CD14-positive monocyte (primary cell): ENCODE measurements at regions not wholly inside any gene's neighbourhood (a gene's known extent, or its start where the extent isn't known, plus 50 kb on each side); places are given as distances from the start of the nearest gene placed in this dataset.

Experiments
- DNase-seq, 3 donors: peaks; one replicate each; pipeline ENCODE4 v3.0.0-alpha.2; 2011 to 2022
- H2AFZ ChIP-seq: 2 replicates; pipeline ENCODE4 v1.6.0; 2012; ENCODE audit warnings: mild to moderate bottlenecking, low read depth, low read length, inconsistent platforms; ENCODE audit not compliant: insufficient read depth, poor library complexity, severe bottlenecking
- H3K27ac ChIP-seq, 2 donors: 1 replicate in 1 of 2; 2 replicates in 1 of 2; pipeline ENCODE4 v1.5.1; 2012 to 2013; ENCODE audit warnings: low read length in 2 of 2, control low read depth in 1 of 2, inconsistent platforms in 1 of 2, low read depth in 1 of 2, mild to moderate bottlenecking in 1 of 2
- H3K27me3 ChIP-seq, 2 donors: one replicate each; pipeline versions ENCODE4 v1.6.0 to v1.6.1; 2011 to 2013; ENCODE audit warnings: low read length in 2 of 2; ENCODE audit not compliant: control insufficient read depth in 2 of 2, insufficient read depth in 2 of 2
- H3K36me3 ChIP-seq, 2 donors: replicated peaks in 1 of 2; 1 replicate in 1 of 2; 2 replicates in 1 of 2; pipeline versions ENCODE4 v1.5.1 to v1.6.1; 2012 to 2013; ENCODE audit warnings: low read length in 2 of 2, control low read depth in 1 of 2, inconsistent platforms in 1 of 2, mild to moderate bottlenecking in 1 of 2; ENCODE audit not compliant: insufficient read depth in 2 of 2, control insufficient read depth in 1 of 2
- H3K4me1 ChIP-seq, 2 donors: 1 replicate in 1 of 2; 2 replicates in 1 of 2; pipeline versions ENCODE4 v1.5.1 to v1.6.1; 2012 to 2013; ENCODE audit warnings: low read length in 2 of 2, control low read depth in 1 of 2, inconsistent platforms in 1 of 2, mild to moderate bottlenecking in 1 of 2, moderate library complexity in 1 of 2; ENCODE audit not compliant: insufficient read depth in 2 of 2, control insufficient read depth in 1 of 2
- H3K4me2 ChIP-seq: replicated peaks from 2 replicates; pipeline ENCODE3; 2012; ENCODE audit warnings: low read length, moderate library complexity, mild to moderate bottlenecking; ENCODE audit not compliant: poor library complexity, severe bottlenecking; ENCODE audit errors: extremely low read depth
- H3K4me3 ChIP-seq, 3 experiments: fragments of 200-600 bp in 1 of 3; sonication (generic) in 1 of 3; replicated peaks in 1 of 3; 1 replicate in 2 of 3; 2 replicates in 1 of 3; pipeline ENCODE4 v1.5.1; 2011 to 2013; ENCODE audit warnings: low read length in 3 of 3, mild to moderate bottlenecking in 3 of 3, control low read depth in 2 of 3, low read depth in 2 of 3, inconsistent platforms in 1 of 3, moderate library complexity in 1 of 3
- H3K79me2 ChIP-seq: 2 replicates; pipeline ENCODE4 v1.6.0; 2012; ENCODE audit warnings: mild to moderate bottlenecking, control low read depth, inconsistent platforms, low read length, moderate library complexity; ENCODE audit not compliant: insufficient read depth
- H3K9ac ChIP-seq: 2 replicates; pipeline ENCODE4 v1.6.0; 2017; ENCODE audit warnings: low read length, mild to moderate bottlenecking; ENCODE audit not compliant: insufficient read depth, poor library complexity, severe bottlenecking
- H3K9me3 ChIP-seq, 2 donors: replicated peaks in 1 of 2; 1 replicate in 1 of 2; 2 replicates in 1 of 2; pipeline versions ENCODE4 v1.5.1 to v1.6.1; 2012 to 2013; ENCODE audit warnings: low read length in 2 of 2, control low read depth in 1 of 2; ENCODE audit not compliant: control insufficient read depth in 1 of 2, insufficient read depth in 1 of 2
- H4K20me1 ChIP-seq: 2 replicates; pipeline ENCODE4 v1.6.0; 2012; ENCODE audit warnings: mild to moderate bottlenecking, low read length, control low read depth, moderate library complexity; ENCODE audit not compliant: insufficient read depth
- H3K27ac Mint-ChIP-seq, 7 donors: one replicate each; pipeline ENCODE4 v1.8.0; 2020; ENCODE audit warnings: mild to moderate bottlenecking in 7 of 7, mixed read lengths in 7 of 7, moderate library complexity in 6 of 7, inconsistent platforms in 2 of 7
- H3K27me3 Mint-ChIP-seq, 3 donors: one replicate each; pipeline ENCODE4 v1.8.0; 2021 to 2022; ENCODE audit warnings: low read depth in 3 of 3, mild to moderate bottlenecking in 3 of 3, mixed read lengths in 3 of 3, moderate library complexity in 3 of 3, inconsistent platforms in 1 of 3
- H3K36me3 Mint-ChIP-seq, 2 donors: one replicate each; pipeline ENCODE4 v1.8.0; 2020; ENCODE audit warnings: mixed read lengths in 2 of 2, inconsistent platforms in 1 of 2, mild to moderate bottlenecking in 1 of 2
- H3K4me1 Mint-ChIP-seq: one replicate; pipeline ENCODE4 v1.8.0; 2020; ENCODE audit warnings: mild to moderate bottlenecking, mixed read lengths
- H3K4me3 Mint-ChIP-seq, 2 donors: one replicate each; pipeline ENCODE4 v1.8.0; 2020; ENCODE audit warnings: mild to moderate bottlenecking in 2 of 2, mixed read lengths in 2 of 2, moderate library complexity in 1 of 2
- H3K9me3 Mint-ChIP-seq, 7 donors: one replicate each; pipeline ENCODE4 v1.8.0; 2020 to 2022; ENCODE audit warnings: mixed read lengths in 7 of 7, mild to moderate bottlenecking in 6 of 7, moderate library complexity in 6 of 7, inconsistent platforms in 2 of 7
- CTCF ChIP-seq: fragments of 200-600 bp; IDR thresholded peaks from one replicate; pipeline ENCODE4 v1.8.0; 2022; ENCODE audit warnings: antibody characterized with exemption, mild to moderate bottlenecking
- WGBS: methylation state at CpG from one replicate; pipeline ENCODE4 v1.1.5; 2013; ENCODE audit warnings: missing lambda C conversion rate; ENCODE audit not compliant: insufficient coverage; 5-methylcytosine and 5-hydroxymethylcytosine counted together
- intact Hi-C, 2 donors: fragments of 100-400 bp; cut with micrococcal nuclease; formaldehyde crosslinking; loops; one replicate each; pipeline versions ENCODE4 v1.15.0 to v1.15.1; 2023

- Histone ChIP-seq H3K4me1 (no peaks in the 10 kb centered on the region), H3K27me3 (no peaks in the 10 kb centered on the region), H2AFZ (no peak overlapping the region), H3K9me3 (peaks cover 1 to 4% of the 10 kb centered on the region in 2 donors), H3K4me2 (no peak overlapping the region), H3K36me3 (no peaks in the 10 kb centered on the region), H3K9ac (no peak overlapping the region), H4K20me1 (no peaks in the 10 kb centered on the region), H3K27ac (no peak overlapping the region), H3K4me3 (no peak overlapping the region), H3K79me2 (no peaks in the 10 kb centered on the region)
- Mint-ChIP-seq H3K4me3 (no peak overlapping the region), H3K36me3 (no peaks in the 10 kb centered on the region), H3K27ac (no peak overlapping the region), H3K9me3 (peaks cover 0 to 6% (median 2%) of the 10 kb centered on the region in 7 donors), H3K4me1 (no peaks in the 10 kb centered on the region), H3K27me3 (no peaks in the 10 kb centered on the region)
- intact Hi-C loops = no loop called here
- no peak for TF ChIP-seq CTCF
- WGBS = 100% methylated on average over 1 of the region's 1 CpG
- no peak for DNase-seq
These were observed 984.6 kb downstream of the ADGRL2 start for GRCh38 chr1:82785268-82785790.

GRCh38 chr1:82783044-82783443 is 982.3 kb downstream of the ADGRL2 start:
- H3K4me1 ChIP-seq = no peaks in the 10 kb centered on the region
- Mint-ChIP-seq H3K4me3 (no peak overlapping the region), H3K36me3 (no peaks in the 10 kb centered on the region), H3K27ac (no peak overlapping the region), H3K4me1 (no peaks in the 10 kb centered on the region), H3K9me3 (peaks cover 0 to 12% (median 2%) of the 10 kb centered on the region in 7 donors), H3K27me3 (peaks cover 0 to under 1% (median 0%) of the 10 kb centered on the region in 3 donors)
- TF ChIP-seq CTCF = no peak
- H3K9ac ChIP-seq = no peak overlapping the region
- DNase-seq = no peak
- intact Hi-C loops = no loop called here
- no peaks in the 10 kb centered on the region for H3K36me3 ChIP-seq
- H3K9me3 ChIP-seq = peaks cover 5 to 6% of the 10 kb centered on the region in 2 donors
- H3K27ac ChIP-seq = no peak overlapping the region
- H3K4me3 ChIP-seq = no peak overlapping the region
- no peaks in the 10 kb centered on the region for H3K27me3 ChIP-seq
- 90% methylated on average over 2 of the region's 5 CpGs for WGBS
- no peaks in the 10 kb centered on the region for H4K20me1 ChIP-seq
- H3K4me2 ChIP-seq = no peak overlapping the region
- no peak overlapping the region for H2AFZ ChIP-seq
- no peaks in the 10 kb centered on the region for H3K79me2 ChIP-seq
